ENCODE measurements at regions not wholly inside any gene's neighbourhood (a gene's known extent, or its start where the extent isn't known, plus 50 kb on each side); places are given as distances from the start of the nearest gene placed in this dataset.

DNA sequence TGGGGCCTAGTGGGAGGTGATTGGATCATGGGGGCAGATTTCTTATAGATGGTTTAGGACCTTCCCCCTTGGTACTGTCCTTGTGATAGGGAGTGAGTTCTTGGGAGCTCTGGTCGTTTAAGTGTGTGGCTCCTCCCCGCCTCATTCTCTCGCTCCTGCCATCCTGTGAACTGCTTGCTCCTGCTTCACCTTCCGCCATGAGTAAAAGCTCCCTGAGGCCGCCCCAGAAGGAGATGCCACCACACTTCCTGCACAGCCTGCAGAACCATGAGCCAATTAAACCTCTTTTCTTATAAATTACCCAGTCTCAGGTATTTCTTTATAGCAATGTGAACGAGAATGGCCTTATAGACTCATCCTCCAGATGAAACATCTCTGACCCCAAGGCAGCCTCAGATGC, 101.5 kb downstream of the KCNF1 start:
- TF ChIP-seq POLR2A (IDR thresholded peaks at IDR 0.05) (no peak), CTCF (IDR thresholded peaks at IDR 0.05) (no peak), EP300 (IDR thresholded peaks at IDR 0.05) (no peak)

Data from ovary (tissue), 3 donors.